SU-DHL-6 (cell line): ENCODE measurements at regions not wholly inside any gene's neighbourhood (a gene's known extent, or its start where the extent isn't known, plus 50 kb on each side); places are given as distances from the start of the nearest gene placed in this dataset.

Source experiments
- CTCF ChIP-seq: fragments of 200-600 bp; sonication (generic); IDR thresholded peaks from one replicate; pipeline ENCODE4 v1.5.1; 2017; ENCODE audit warnings: antibody characterized with exemption, mild to moderate bottlenecking, low read length, moderate library complexity; ENCODE audit not compliant: insufficient read depth, poor library complexity, severe bottlenecking
- EZH2phosphoT487 ChIP-seq: fragments of 200-600 bp; sonication (generic), shearing (Covaris generic); conservative IDR thresholded peaks from 2 replicates; pipeline ENCODE4 v1.6.1; 2018; ENCODE audit warnings: mild to moderate bottlenecking, antibody characterized with exemption, low read length, moderate library complexity, mixed read lengths

GRCh38 chr6:144580039-144580438, 294.9 kb downstream of the UTRN start:
- TF ChIP-seq CTCF (no peak), EZH2phosphoT487 (no peak)
